ENCODE measurements at regions not wholly inside any gene's neighbourhood (a gene's known extent, or its start where the extent isn't known, plus 50 kb on each side); places are given as distances from the start of the nearest gene placed in this dataset.
"Not testable (repeated sequence)": the region's sequence is repeated elsewhere in the genome, so short reads cannot be mapped to it uniquely, and the experiment has no call there.

DNA sequence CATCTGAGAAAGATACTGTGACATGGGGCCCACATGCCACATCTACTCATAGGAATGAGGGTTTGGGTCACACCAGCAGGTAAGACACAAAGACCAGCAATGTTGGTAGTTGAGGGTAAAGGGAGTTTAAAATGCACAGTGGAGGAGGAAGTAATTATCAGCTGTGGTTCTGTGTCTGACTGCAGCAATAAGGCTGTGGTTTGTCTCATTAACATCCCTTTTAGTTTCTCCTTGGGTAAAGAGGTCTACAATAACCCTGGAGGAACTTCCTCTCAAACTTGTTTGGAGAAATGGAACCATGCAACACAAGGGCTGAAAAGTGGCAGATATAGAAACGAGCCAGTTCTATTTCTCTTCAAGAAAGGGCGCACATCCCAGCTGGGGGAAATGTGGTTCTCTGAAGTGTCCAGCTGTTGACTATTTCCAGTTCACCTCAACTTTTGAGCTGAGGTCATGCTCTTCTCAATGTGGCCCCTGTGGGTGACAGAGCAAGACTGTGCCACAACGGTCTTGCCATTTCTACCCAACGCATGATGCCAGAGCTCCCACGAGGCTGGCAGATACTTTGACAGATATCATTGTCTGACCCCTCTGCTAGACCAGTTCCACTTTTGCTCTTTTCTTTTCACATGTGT is 234.3 kb downstream of the SQOR start:
- H3K27me3 ChIP-seq (ENCODE audit: insufficient read depth, low read length), result no peaks in the 10 kb centered on the region
- H3K36me3 ChIP-seq (ENCODE audit: insufficient read depth, low read length), result no peaks in the 10 kb centered on the region
- no peak overlapping the region for H3K9ac ChIP-seq (ENCODE audit: low read length)
- no peaks in the 10 kb centered on the region for H4K20me1 ChIP-seq (ENCODE audit: insufficient read depth, low read length)
- TF ChIP-seq, protein P1, sequence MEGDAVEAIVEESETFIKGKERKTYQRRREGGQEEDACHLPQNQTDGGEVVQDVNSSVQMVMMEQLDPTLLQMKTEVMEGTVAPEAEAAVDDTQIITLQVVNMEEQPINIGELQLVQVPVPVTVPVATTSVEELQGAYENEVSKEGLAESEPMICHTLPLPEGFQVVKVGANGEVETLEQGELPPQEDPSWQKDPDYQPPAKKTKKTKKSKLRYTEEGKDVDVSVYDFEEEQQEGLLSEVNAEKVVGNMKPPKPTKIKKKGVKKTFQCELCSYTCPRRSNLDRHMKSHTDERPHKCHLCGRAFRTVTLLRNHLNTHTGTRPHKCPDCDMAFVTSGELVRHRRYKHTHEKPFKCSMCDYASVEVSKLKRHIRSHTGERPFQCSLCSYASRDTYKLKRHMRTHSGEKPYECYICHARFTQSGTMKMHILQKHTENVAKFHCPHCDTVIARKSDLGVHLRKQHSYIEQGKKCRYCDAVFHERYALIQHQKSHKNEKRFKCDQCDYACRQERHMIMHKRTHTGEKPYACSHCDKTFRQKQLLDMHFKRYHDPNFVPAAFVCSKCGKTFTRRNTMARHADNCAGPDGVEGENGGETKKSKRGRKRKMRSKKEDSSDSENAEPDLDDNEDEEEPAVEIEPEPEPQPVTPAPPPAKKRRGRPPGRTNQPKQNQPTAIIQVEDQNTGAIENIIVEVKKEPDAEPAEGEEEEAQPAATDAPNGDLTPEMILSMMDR (IDR thresholded peaks at IDR 0.05; ENCODE audit: low read length), result no peak
- no peak for TF ChIP-seq EZH2 (IDR thresholded peaks at IDR 0.05; ENCODE audit: borderline replicate concordance, low read length)
- H3K4me3 ChIP-seq (ENCODE audit: low read depth, low read length, poor library complexity, severe bottlenecking), result no peak overlapping the region
- no peaks in the 10 kb centered on the region for H3K9me3 ChIP-seq (ENCODE audit: low read length)
- H3K9me2 ChIP-seq (ENCODE audit: low read depth, low read length), result no peaks in the 10 kb centered on the region
- no peak overlapping the region for H3K27ac ChIP-seq (ENCODE audit: low read depth, low read length, poor library complexity, severe bottlenecking)
- H3K4me1 ChIP-seq (ENCODE audit: insufficient read depth, low read length, severe bottlenecking), result no peaks in the 10 kb centered on the region
- no peaks in the 10 kb centered on the region for H3F3A ChIP-seq (ENCODE audit: insufficient read depth, low read length)
- H2AFZ ChIP-seq (ENCODE audit: low read length), result no peak overlapping the region
- no peaks in the 10 kb centered on the region for H3K79me2 ChIP-seq (ENCODE audit: insufficient read depth, low read length)
- no peak overlapping the region for H3K4me2 ChIP-seq (ENCODE audit: low read length)

DNA sequence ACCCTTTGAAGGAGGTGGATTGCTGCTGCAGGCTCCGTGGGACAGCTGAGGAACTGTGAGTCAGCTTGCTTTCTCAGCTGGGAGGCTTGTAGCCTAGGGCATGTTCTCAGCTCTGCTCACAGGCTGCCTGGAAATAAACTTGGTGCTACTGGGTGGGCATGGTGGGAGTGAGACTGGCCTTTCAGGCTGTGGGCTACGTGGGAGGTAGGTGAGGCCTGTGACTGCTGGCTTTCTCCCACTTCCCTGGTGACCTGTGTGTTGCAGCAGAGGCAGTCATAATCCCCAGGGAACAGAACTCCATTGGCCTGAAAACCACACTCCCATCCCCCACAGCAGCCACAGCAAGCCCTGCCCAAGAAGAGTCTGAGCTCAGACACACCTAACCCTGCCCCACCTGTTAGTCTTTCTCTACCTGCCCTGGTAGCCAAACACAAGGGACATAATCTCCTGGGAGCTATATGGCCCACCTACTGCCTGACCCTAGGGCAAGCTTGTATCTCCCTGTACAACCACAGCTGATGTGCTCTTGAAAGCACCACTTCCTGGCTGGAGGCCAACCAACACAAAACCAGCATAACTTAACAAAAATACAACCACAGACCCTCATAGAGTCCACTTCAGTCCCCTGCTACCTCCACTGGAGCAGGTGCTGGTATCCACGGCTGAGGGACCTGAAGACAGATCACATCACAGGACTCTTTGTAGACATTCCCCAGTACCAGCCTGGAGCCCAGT is 236.5 kb downstream of the SQOR start:
- Histone ChIP-seq H3K9me2 (ENCODE audit: low read depth, low read length) (no peaks in the 10 kb centered on the region), H3K9ac (ENCODE audit: low read length) (no peak overlapping the region), H3K79me2 (ENCODE audit: insufficient read depth, low read length) (no peaks in the 10 kb centered on the region), H2AFZ (ENCODE audit: low read length) (no peak overlapping the region), H3K4me1 (ENCODE audit: insufficient read depth, low read length, severe bottlenecking) (no peaks in the 10 kb centered on the region), H3K4me2 (ENCODE audit: low read length) (no peak overlapping the region), H3K27ac (ENCODE audit: low read depth, low read length, poor library complexity, severe bottlenecking) (no peak overlapping the region), H3F3A (ENCODE audit: insufficient read depth, low read length) (no peaks in the 10 kb centered on the region), H3K36me3 (ENCODE audit: insufficient read depth, low read length) (no peaks in the 10 kb centered on the region), H4K20me1 (ENCODE audit: insufficient read depth, low read length) (no peaks in the 10 kb centered on the region), H3K27me3 (ENCODE audit: insufficient read depth, low read length) (no peaks in the 10 kb centered on the region), H3K4me3 (ENCODE audit: low read depth, low read length, poor library complexity, severe bottlenecking) (no peak overlapping the region), H3K9me3 (ENCODE audit: low read length) (no peaks in the 10 kb centered on the region)
- no peak for TF ChIP-seq EZH2 (IDR thresholded peaks at IDR 0.05; ENCODE audit: borderline replicate concordance, low read length)
- TF ChIP-seq, protein P1 (IDR thresholded peaks at IDR 0.05; ENCODE audit: low read length), result no peak

DNA sequence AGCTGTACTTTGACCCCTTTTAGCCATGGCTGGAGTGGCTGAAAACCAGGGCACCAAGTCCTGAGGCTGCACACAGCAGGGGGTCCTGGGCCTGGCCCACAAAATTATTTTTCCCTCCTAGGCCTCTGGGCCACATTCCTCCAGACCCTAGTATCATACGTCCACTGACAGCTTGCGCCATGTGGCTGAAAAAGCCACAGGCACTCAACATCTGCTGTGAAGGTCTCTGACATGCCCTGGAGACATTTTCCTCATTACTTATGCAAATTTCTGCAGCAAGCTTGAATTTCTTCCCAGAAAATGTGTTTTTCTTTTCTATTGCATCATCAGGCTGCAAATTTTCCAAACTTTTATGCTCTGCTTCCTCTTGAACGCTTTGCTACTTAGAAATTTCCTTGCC is 239.0 kb downstream of the SQOR start:
- Histone ChIP-seq H3K36me3 (ENCODE audit: insufficient read depth, low read length) (no peaks in the 10 kb centered on the region), H3K9me2 (ENCODE audit: low read depth, low read length) (no peaks in the 10 kb centered on the region), H3K9ac (ENCODE audit: low read length) (no peak overlapping the region), H3K4me1 (ENCODE audit: insufficient read depth, low read length, severe bottlenecking) (no peaks in the 10 kb centered on the region), H3F3A (ENCODE audit: insufficient read depth, low read length) (no peaks in the 10 kb centered on the region), H3K9me3 (ENCODE audit: low read length) (no peaks in the 10 kb centered on the region), H3K27me3 (ENCODE audit: insufficient read depth, low read length) (no peaks in the 10 kb centered on the region), H2AFZ (ENCODE audit: low read length) (no peak overlapping the region), H3K4me3 (ENCODE audit: low read depth, low read length, poor library complexity, severe bottlenecking) (no peak overlapping the region), H3K4me2 (ENCODE audit: low read length) (no peak overlapping the region), H3K79me2 (ENCODE audit: insufficient read depth, low read length) (no peaks in the 10 kb centered on the region), H4K20me1 (ENCODE audit: insufficient read depth, low read length) (no peaks in the 10 kb centered on the region), H3K27ac (ENCODE audit: low read depth, low read length, poor library complexity, severe bottlenecking) (no peak overlapping the region)
- TF ChIP-seq, protein P1 (IDR thresholded peaks at IDR 0.05; ENCODE audit: low read length), result no peak
- no peak for TF ChIP-seq EZH2 (IDR thresholded peaks at IDR 0.05; ENCODE audit: borderline replicate concordance, low read length)

DNA sequence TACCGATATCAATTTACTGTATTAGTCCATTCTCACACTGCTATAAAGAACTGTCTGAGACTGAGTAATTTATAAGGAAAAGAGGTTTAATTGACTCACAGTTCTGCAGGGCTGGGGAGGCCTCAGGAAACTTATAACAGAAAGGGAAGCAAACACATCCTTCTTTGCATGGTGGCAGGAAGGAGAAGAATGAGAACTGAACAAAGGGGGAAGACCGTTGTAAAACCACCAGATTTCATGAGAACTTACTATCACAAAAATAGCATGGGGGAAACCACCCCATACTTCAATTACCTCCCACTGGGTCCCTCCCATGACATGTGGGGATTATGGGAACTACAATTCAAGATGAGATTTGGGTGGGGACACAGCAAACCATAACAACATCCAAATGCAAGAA is 239.7 kb downstream of the SQOR start:
- not testable (repeated sequence) for H3K27ac ChIP-seq (ENCODE audit: low read depth, low read length, poor library complexity, severe bottlenecking); H3K4me2 ChIP-seq (ENCODE audit: low read length); H3F3A ChIP-seq (ENCODE audit: insufficient read depth, low read length); H3K27me3 ChIP-seq (ENCODE audit: insufficient read depth, low read length); H3K9me3 ChIP-seq (ENCODE audit: low read length); H3K36me3 ChIP-seq (ENCODE audit: insufficient read depth, low read length); H3K4me3 ChIP-seq (ENCODE audit: low read depth, low read length, poor library complexity, severe bottlenecking); H3K9ac ChIP-seq (ENCODE audit: low read length); H3K9me2 ChIP-seq (ENCODE audit: low read depth, low read length); H2AFZ ChIP-seq (ENCODE audit: low read length); H4K20me1 ChIP-seq (ENCODE audit: insufficient read depth, low read length); H3K79me2 ChIP-seq (ENCODE audit: insufficient read depth, low read length); H3K4me1 ChIP-seq (ENCODE audit: insufficient read depth, low read length, severe bottlenecking)
